OCI-LY7 (cell line): ENCODE measurements at regions not wholly inside any gene's neighbourhood (a gene's known extent, or its start where the extent isn't known, plus 50 kb on each side); places are given as distances from the start of the nearest gene placed in this dataset.

ENCODE experiments used
- BruUV-seq: library from RNA; stranded (reverse); fragments of 400-500 nt; replicated peaks from 2 replicates; lab custom pipeline; 2021; lab: Mats Ljungman, UMichigan
- CTCF ChIA-PET: fragments of 300-600 bp; sonication (Branson Sonifier 250); formaldehyde crosslinking; loops from one replicate; lab custom pipeline; 2022; ENCODE audit warnings: antibody characterized with exemption; ENCODE audit not compliant: unreplicated experiment; lab: Charles Lee
- POLR2A ChIA-PET: fragments of 300-600 bp; sonication (Branson Sonifier 250); formaldehyde crosslinking; loops from one replicate; lab custom pipeline; 2022; ENCODE audit warnings: antibody characterized with exemption; lab: Charles Lee
- DNase-seq: peaks from one replicate; pipeline ENCODE4 v3.0.0-alpha.2; 2015; ENCODE audit warnings: low spot score
- H2AFZ ChIP-seq: fragments of 200-600 bp; sonication (generic), shearing (Covaris generic); 2 replicates; pipeline ENCODE4 v1.6.1; 2014; ENCODE audit warnings: mild to moderate bottlenecking, antibody characterized with exemption, low read length, moderate library complexity
- H3K27ac ChIP-seq: fragments of 200-600 bp; sonication (generic); 2 replicates; pipeline ENCODE4 v1.5.1; 2014; ENCODE audit warnings: mixed run types, low read depth, mild to moderate bottlenecking, moderate library complexity, low read length, inconsistent platforms; ENCODE audit not compliant: poor library complexity, severe bottlenecking
- H3K36me3 ChIP-seq: fragments of 200-600 bp; sonication (generic); 2 replicates; pipeline ENCODE4 v1.6.1; 2014; ENCODE audit warnings: mild to moderate bottlenecking, antibody characterized with exemption, low read length, moderate library complexity, mixed read lengths; ENCODE audit not compliant: insufficient read depth
- H3K4me1 ChIP-seq: fragments of 200-600 bp; sonication (generic); 2 replicates; pipeline ENCODE4 v1.5.1; 2014; ENCODE audit warnings: mild to moderate bottlenecking, low read length; ENCODE audit not compliant: insufficient read depth, poor library complexity, severe bottlenecking
- H3K4me2 ChIP-seq: fragments of 200-600 bp; sonication (generic); 2 replicates; pipeline ENCODE4 v1.6.1; 2014; ENCODE audit warnings: mild to moderate bottlenecking, low read length
- H3K4me3 ChIP-seq: fragments of 200-600 bp; sonication (generic); 2 replicates; pipeline ENCODE4 v1.5.1; 2014; ENCODE audit warnings: mild to moderate bottlenecking, low read depth, low read length; ENCODE audit not compliant: poor library complexity, severe bottlenecking
- H3K79me2 ChIP-seq: fragments of 200-600 bp; sonication (generic); 2 replicates; pipeline ENCODE4 v1.6.1; 2016; ENCODE audit warnings: low read depth, mild to moderate bottlenecking, low read length, moderate library complexity, mixed read lengths; ENCODE audit not compliant: insufficient read depth
- H3K9me2 ChIP-seq: fragments of 200-600 bp; sonication (generic); 2 replicates; pipeline ENCODE4 v1.6.1; 2016; ENCODE audit warnings: mild to moderate bottlenecking, low read length, mixed read lengths; ENCODE audit not compliant: insufficient read depth
- H3K9me3 ChIP-seq: fragments of 200-600 bp; sonication (generic); 2 replicates; pipeline ENCODE4 v1.6.1; 2014; ENCODE audit warnings: mild to moderate bottlenecking, mixed run types, low read length, mixed read lengths
- H4K20me1 ChIP-seq: fragments of 200-600 bp; sonication (generic); 2 replicates; pipeline ENCODE4 v1.6.1; 2014; ENCODE audit warnings: mild to moderate bottlenecking, antibody characterized with exemption, low read length, moderate library complexity, mixed read lengths; ENCODE audit not compliant: insufficient read depth
- CTCF ChIP-seq: fragments of 200-600 bp; sonication (generic); conservative IDR thresholded peaks from 2 replicates; pipeline ENCODE4 v1.5.1; 2014; ENCODE audit warnings: mild to moderate bottlenecking, antibody characterized with exemption, low read length, moderate library complexity, mixed read lengths
- EZH2phosphoT487 ChIP-seq: fragments of 200-600 bp; sonication (generic); IDR thresholded peaks from 2 replicates; pipeline ENCODE4 v1.6.1; 2018; ENCODE audit warnings: low read depth, borderline replicate concordance, mild to moderate bottlenecking, mixed run types, antibody characterized with exemption, low read length, moderate library complexity, mixed read lengths
- intact Hi-C: fragments of 100-400 bp; cut with micrococcal nuclease; formaldehyde crosslinking; loops from one replicate; pipeline ENCODE4 v1.10.0; 2022; ENCODE audit not compliant: unreplicated experiment

DNA sequence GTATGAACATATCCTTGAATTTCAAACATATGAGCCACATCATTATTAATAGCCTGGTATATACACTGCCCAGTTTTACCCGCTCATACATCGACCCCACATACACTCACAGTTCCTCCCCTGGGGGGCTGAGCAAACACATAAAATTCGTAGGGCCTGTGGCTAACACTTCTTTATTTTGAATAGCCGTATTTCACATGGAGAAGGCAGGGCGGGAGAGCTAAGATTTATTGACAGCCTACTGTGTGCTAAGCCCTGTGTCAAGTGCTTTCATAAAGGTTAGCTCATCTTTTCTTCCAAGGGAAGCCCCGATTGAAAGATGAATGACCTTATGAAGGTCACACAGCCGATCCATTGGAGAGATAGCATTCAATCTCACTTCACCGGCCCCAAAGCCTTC lies 134.4 kb downstream of the ENC1 start:
- ChIA-PET CTCF (no interaction called here), POLR2A (interaction anchor here (0.5 to 1.6 kb wide), 3 partner anchors 14 to 461 kb away, joined by 3 to 7 read pairs (median 4); no protein-coding TSS in a partner anchor)

DNA sequence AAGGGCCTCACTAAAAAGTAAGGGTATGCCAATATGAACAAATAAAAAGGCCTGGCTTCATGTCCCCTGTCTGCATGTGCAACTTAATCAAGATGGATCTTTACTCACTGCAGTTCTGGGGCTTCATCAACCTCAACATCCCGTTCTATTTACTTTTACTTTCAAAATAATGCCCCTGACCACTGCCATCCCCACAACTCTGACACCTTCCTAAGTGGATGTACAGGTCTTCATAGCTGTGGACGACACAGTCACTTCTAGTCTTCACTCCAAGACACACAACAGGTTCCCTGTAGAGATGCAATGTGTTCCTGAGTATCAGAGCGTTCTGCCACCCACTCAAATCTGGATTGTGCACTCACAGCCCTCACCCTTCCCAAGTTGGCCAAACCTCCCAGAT lies 136.1 kb downstream of the ENC1 start:
- no peaks in the 10 kb centered on the region for H3K79me2 ChIP-seq
- ChIA-PET CTCF (no interaction called here), POLR2A (interaction anchor here (0.6 kb wide), 1 partner anchor 33 kb away, joined by 5 read pairs; no protein-coding TSS in a partner anchor)

More for the DNA sequence above, 134.4 kb downstream of the ENC1 start:
- no TSS peak for BruUV-seq
- Histone ChIP-seq H3K79me2 (no peaks in the 10 kb centered on the region), H4K20me1 (no peaks in the 10 kb centered on the region), H3K4me3 (no peak overlapping the region), H3K27ac (no peak overlapping the region), H3K4me1 (peaks cover 17% of the 10 kb centered on the region), H3K9me3 (no peaks in the 10 kb centered on the region), H3K36me3 (no peaks in the 10 kb centered on the region), H3K4me2 (no peak overlapping the region), H2AFZ (no peak overlapping the region), H3K9me2 (no peaks in the 10 kb centered on the region)
- TF ChIP-seq EZH2phosphoT487 (no peak), CTCF (no peak)
- DNase-seq = no peak
- intact Hi-C loops = no loop called here

More for the DNA sequence above, 136.1 kb downstream of the ENC1 start:
- Histone ChIP-seq H3K9me2 (no peaks in the 10 kb centered on the region), H3K4me3 (no peak overlapping the region), H3K9me3 (no peaks in the 10 kb centered on the region), H3K4me2 (no peak overlapping the region), H3K36me3 (no peaks in the 10 kb centered on the region), H2AFZ (no peak overlapping the region), H4K20me1 (no peaks in the 10 kb centered on the region), H3K4me1 (peaks cover 27% of the 10 kb centered on the region), H3K27ac (no peak overlapping the region)
- BruUV-seq = no TSS peak
- no peak for DNase-seq
- intact Hi-C loops = no loop called here
- TF ChIP-seq CTCF = no peak
